ENCODE measurements at regions not wholly inside any gene's neighbourhood (a gene's known extent, or its start where the extent isn't known, plus 50 kb on each side); places are given as distances from the start of the nearest gene placed in this dataset.

GRCh38 chr2:550860-551567 is 126.2 kb downstream of the TMEM18 start:
- no peak for FAIRE-seq

GRCh38 chr2:545711-546650 is 131.2 kb downstream of the TMEM18 start:
- no peak for FAIRE-seq

GRCh38 chr2:545228-545627 is 132.0 kb downstream of the TMEM18 start:
- no peak for FAIRE-seq

DNA sequence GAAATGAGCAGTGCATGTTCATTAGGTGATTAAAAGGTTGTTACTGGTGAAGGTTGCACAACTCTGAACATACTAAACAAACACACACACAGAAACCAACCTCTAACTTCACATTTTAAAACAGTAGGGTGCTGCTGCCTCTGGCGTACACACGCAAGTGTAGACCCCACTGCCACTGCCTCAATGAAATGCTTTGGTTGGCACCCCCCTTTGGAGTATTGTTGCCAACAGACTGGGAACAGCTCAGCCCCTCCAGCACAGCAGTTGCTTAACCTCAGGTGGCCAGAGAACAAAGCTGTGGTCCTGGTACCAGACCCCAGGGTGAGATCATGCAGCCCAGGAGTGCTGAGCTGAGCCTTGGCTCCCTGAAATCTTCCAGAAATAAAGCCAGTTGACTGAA is 138.6 kb downstream of the TMEM18 start:
- FAIRE-seq: no peak

DNA sequence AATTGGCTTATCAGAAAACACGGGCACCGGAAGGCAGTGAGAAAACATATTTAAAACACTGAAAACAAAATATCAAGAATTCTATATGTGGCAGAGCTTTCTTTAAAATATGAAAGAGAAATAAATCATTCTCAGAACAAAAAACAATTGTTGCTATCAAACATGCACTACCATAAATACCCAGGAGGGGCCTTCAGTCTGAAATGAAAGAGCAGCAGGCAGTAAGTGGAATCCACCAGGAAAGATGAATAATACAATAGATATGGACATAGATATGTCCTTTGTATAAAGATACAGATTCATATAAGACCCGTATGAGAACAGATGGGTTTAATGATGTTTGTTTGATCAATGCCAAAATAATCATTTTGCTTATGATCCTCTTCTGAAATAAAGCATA is 142.0 kb downstream of the TMEM18 start:
- no peak for FAIRE-seq

DNA sequence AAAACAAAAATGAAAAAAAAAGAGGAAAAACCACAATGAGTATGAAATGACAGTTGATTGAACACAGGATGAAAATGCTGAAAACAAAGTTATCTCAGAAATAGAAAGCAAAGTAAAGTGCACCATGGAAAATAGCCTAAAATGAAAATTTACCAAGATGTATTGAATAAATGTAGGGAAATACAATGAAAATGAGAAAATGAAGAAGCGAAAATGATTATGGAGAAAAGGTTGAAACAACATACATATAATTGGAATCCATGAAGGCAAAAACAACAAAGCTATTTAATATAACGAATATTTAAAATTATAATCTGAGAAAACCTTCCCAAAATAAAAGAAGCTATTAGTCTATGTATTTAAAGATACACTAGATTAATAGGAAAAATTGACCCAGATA is 147.4 kb downstream of the TMEM18 start:
- no peak for FAIRE-seq

GRCh38 chr2:529424-529823 is 147.8 kb downstream of the TMEM18 start:
- peak; percentile 93 for FAIRE-seq

DNA sequence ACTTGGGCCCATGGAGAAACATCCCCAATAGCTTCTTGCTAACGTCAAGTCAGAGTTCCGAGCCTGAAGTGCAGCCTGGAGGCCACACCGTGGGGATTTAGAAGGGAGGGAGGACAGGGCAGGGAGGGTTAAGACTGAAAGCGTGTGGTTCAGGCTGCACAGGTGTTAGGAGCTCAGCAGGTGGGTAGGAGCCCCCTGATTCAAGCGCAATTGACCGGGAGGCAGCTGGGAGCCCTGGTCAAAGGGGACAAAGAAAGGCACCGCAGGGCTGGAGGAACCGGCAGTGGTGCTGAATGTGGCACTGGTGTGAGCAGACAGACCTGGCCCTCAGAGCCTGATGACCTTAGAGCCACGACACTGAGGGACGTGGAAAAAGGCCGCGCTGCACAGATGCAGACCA is 149.6 kb downstream of the TMEM18 start:
- FAIRE-seq: no peak

DNA sequence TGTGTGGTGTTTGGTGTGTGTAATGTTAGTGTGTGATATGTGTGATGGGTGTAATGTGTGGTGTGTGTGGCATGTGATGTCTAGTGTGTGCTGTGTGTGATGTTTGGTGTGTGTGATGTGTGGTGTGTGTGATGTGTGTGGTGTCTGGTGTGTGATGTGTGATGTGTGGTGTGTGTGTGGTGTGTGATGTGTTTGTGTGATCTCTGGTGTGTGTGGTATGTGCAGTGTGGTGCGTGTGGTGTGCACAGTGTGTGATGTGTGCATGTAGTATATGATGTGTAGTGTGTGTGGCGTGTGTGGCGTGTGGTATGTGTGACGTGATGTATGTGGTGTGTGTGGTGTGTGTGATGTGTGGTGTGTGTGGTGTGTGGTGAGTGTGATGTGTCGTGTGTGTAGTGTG is 150.3 kb downstream of the TMEM18 start:
- no peak for FAIRE-seq

DNA sequence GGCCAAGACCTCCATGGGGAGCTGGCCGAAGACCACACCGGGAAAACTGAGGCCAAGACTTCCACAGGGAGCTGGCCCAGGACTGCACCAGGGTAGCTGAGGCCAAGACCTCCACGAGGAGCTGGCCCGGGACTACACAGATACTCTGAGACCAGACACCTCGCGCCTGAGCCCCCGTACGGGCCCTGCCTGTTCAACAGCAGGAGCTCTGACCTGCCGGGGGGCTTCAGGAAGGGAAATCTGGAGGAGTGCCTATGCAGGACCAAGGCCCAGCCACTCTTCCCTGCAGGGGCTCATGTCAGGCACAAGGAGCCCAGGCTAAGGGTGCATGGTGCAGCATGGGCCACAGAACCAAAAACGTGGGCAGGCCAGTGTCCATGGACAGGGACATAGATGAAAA is 151.6 kb downstream of the TMEM18 start:
- no peak for FAIRE-seq

- FAIRE-seq: no peak
These were observed 152.2 kb downstream of the TMEM18 start for GRCh38 chr2:525021-525420.

DNA sequence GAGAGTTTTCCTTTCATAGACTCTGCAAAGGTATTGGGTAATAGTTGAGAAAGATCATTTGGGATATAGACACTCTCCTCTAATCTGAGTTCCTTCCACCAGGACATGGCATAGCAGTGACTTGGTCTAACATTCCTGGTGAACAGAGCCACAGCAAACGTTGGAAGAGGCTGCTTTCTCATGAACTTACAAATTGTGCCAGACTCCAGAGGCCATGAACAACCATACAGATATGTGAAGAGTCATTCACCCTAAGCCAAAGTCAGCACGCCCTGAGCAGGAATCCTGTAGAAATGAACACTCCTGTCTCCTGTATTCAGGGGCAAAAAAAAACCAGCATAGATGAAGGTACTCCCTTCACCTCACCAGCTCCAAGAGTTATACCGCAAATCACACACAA is 152.8 kb downstream of the TMEM18 start:
- no peak for FAIRE-seq

GRCh38 chr2:523698-524270 is 153.4 kb downstream of the TMEM18 start:
- FAIRE-seq: no peak

GRCh38 chr2:522776-523175 is 154.4 kb downstream of the TMEM18 start:
- no peak for FAIRE-seq

DNA sequence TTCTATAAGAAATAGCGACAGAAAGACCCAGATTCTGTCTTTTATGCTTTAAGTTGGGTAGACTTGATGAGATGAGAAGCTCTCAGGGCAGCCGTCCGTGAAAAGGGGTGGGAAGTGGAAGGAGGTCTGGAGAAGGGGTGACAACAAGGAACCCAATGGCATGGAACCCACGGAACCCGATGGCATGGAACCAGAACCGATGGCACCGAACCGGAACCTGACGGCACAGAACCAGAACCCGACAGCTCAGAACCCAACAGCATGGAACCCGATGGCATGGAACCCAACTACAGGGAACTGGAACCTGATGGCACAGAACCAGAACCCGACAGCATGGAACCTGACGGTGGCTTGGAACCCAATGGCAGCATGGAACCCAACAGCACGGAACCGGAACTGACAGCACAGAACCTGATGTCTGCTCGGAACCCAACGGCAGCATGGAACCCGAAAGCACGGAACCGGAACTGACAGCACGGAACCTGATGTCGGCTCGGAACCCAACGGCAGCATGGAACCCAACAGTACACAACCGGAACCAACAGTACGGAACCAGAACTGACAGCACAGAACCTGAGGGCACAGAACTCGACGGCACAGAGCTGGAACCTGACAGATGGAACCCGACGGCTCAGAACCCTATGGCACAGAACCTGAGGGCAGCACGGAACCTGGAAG is 155.2 kb downstream of the TMEM18 start:
- FAIRE-seq: no peak

- no peak for FAIRE-seq
These were observed 156.4 kb downstream of the TMEM18 start for GRCh38 chr2:520663-521340.

GRCh38 chr2:516944-517343 is 160.3 kb downstream of the TMEM18 start:
- FAIRE-seq: no peak

- FAIRE-seq: no peak
These were observed 161.1 kb downstream of the TMEM18 start for GRCh38 chr2:516131-516530.

- no peak for FAIRE-seq
These were observed 161.6 kb downstream of the TMEM18 start for GRCh38 chr2:515441-516127.

- no peak for FAIRE-seq
These were observed 163.1 kb downstream of the TMEM18 start for GRCh38 chr2:513981-514706.

DNA sequence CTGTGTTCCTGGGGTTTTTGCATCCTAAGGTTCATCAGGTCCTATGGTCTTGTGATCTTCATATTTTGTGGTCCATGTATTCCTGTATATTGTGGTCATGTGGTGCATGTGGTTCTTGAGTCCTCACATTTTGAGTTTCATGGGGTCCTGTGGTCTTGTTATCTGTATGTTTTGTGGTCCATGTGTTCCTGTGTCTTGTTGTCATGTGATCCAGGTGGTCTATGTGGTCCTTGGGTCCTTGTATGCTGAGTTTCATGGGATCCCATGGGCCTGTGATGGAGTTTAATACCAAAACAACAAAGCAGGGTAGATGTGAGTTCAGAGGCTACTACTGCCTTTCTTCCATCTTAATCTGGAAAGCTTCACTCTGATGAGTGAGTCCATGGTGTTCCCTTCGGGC is 166.4 kb downstream of the TMEM18 start:
- FAIRE-seq: no peak

Measured in A204.1 (cell line).